ENCODE measurements at regions not wholly inside any gene's neighbourhood (a gene's known extent, or its start where the extent isn't known, plus 50 kb on each side); places are given as distances from the start of the nearest gene placed in this dataset.

GRCh38 chr21:35873441-35873840 lies 186.9 kb downstream of the SETD4 start:
- no peak for DNase-seq (ENCODE audit: low spot score)
- TF ChIP-seq CTCF (IDR thresholded peaks at IDR 0.05; ENCODE audit: extremely low read depth, missing control alignments) = no peak

- DNase-seq (ENCODE audit: low spot score) = no peak
- TF ChIP-seq CTCF (IDR thresholded peaks at IDR 0.05; ENCODE audit: extremely low read depth, missing control alignments) = no peak
Measured at GRCh38 chr21:35871906-35872305, 188.4 kb downstream of the SETD4 start.

GRCh38 chr21:35868869-35869223 lies 191.5 kb downstream of the SETD4 start:
- TF ChIP-seq CTCF (IDR thresholded peaks at IDR 0.05; ENCODE audit: extremely low read depth, missing control alignments) = no peak
- no peak for DNase-seq (ENCODE audit: low spot score)

- DNase-seq (ENCODE audit: low spot score) = no peak
Measured at GRCh38 chr21:35868005-35868868, 192.1 kb downstream of the SETD4 start.

GRCh38 chr21:35864039-35864438 lies 196.3 kb downstream of the SETD4 start:
- DNase-seq (ENCODE audit: low spot score) = no peak
- TF ChIP-seq CTCF (IDR thresholded peaks at IDR 0.05; ENCODE audit: extremely low read depth, missing control alignments) = no peak

More at GRCh38 chr21:35868005-35868868, 192.1 kb downstream of the SETD4 start:
- TF ChIP-seq CTCF (IDR thresholded peaks at IDR 0.05; ENCODE audit: extremely low read depth, missing control alignments) = no peak

- no peak for TF ChIP-seq CTCF (IDR thresholded peaks at IDR 0.05; ENCODE audit: extremely low read depth, missing control alignments)
- no peak for DNase-seq (ENCODE audit: low spot score)
Measured at GRCh38 chr21:35862969-35863368, 197.4 kb downstream of the SETD4 start.

GRCh38 chr21:35861661-35862060 lies 198.7 kb downstream of the SETD4 start:
- no peak for DNase-seq (ENCODE audit: low spot score)
- no peak for TF ChIP-seq CTCF (IDR thresholded peaks at IDR 0.05; ENCODE audit: extremely low read depth, missing control alignments)
